HCT116 (cell line): ENCODE measurements at regions not wholly inside any gene's neighbourhood (a gene's known extent, or its start where the extent isn't known, plus 50 kb on each side); places are given as distances from the start of the nearest gene placed in this dataset.
"Not testable (repeated sequence)": the region's sequence is repeated elsewhere in the genome, so short reads cannot be mapped to it uniquely, and the experiment has no call there.

Experiments
- ATAC-seq: fragments of 200-7000 bp; cut with Tn5 transposase; 2 replicates; pipeline ENCODE4 v1.9.1; 2020; ENCODE audit warnings: mild to moderate bottlenecking, moderate library complexity
- BruUV-seq: library from RNA; stranded (reverse); fragments of 400-500 nt; replicated peaks from 2 replicates; lab custom pipeline; 2021; lab: Mats Ljungman, UMichigan
- CTCF ChIA-PET: fragments of 300-600 bp; sonication (Branson Sonifier 250); formaldehyde crosslinking; loops from one replicate; lab custom pipeline; 2021; ENCODE audit warnings: antibody characterized with exemption; lab: Charles Lee
- POLR2A ChIA-PET: fragments of 300-600, 350-600 bp; sonication (Branson Sonifier 250); formaldehyde crosslinking; loops from one replicate; lab custom pipeline; 2021; ENCODE audit warnings: antibody characterized with exemption; lab: Charles Lee
- RAD21 ChIA-PET, 2 experiments: fragments of 300-600 bp; sonication (Branson Sonifier 250); formaldehyde crosslinking; loops; one replicate each; lab custom pipeline; 2023; ENCODE audit warnings: low total read pairs in 2 of 2; ENCODE audit not compliant: uncharacterized antibody in 2 of 2, unreplicated experiment in 2 of 2, low non-redundant PET in 1 of 2; lab: Charles Lee
- DNase-seq: peaks from one replicate; pipeline ENCODE4 v3.0.0-alpha.2; 2010; ENCODE audit warnings: low read depth, low spot score
- H2AFZ ChIP-seq: fragments of 200-600 bp; shearing (Covaris generic), sonication (generic); 2 replicates; pipeline ENCODE4 v1.6.1; 2017; ENCODE audit warnings: low read depth, mixed run types, mixed read lengths, antibody characterized with exemption, low read length; ENCODE audit not compliant: poor library complexity, severe bottlenecking
- H3K27ac ChIP-seq: 2 replicates; pipeline ENCODE4 v1.5.1; 2012; ENCODE audit warnings: low read depth, low read length
- H3K27me3 ChIP-seq: fragments of 200-600 bp; sonication (generic); 2 replicates; pipeline ENCODE4 v1.6.1; 2016; ENCODE audit warnings: mixed run types, low read length, mixed read lengths; ENCODE audit not compliant: insufficient read depth
- H3K36me3 ChIP-seq, 2 experiments: fragments of 200-500 bp in 1 of 2; fragments of 200-600 bp in 1 of 2; sonication (Bioruptor generic) in 1 of 2; sonication (generic) in 1 of 2; 2 replicates each; pipeline versions ENCODE4 v1.5.1 to v1.6.1; 2014 to 2016; ENCODE audit warnings: low read length in 2 of 2, inconsistent platforms in 1 of 2, mixed read lengths in 1 of 2, mixed run types in 1 of 2; ENCODE audit not compliant: insufficient read depth in 2 of 2, control insufficient read depth in 1 of 2
- H3K4me1 ChIP-seq, 2 experiments: fragments of 200-600 bp in 1 of 2; sonication (generic) in 1 of 2; 2 replicates each; pipeline versions ENCODE4 v1.5.1 to v1.6.1; 2012 to 2017; ENCODE audit warnings: low read length in 2 of 2, inconsistent platforms in 1 of 2, mild to moderate bottlenecking in 1 of 2, mixed read lengths in 1 of 2, mixed run types in 1 of 2, moderate library complexity in 1 of 2; ENCODE audit not compliant: insufficient read depth in 2 of 2, control insufficient read depth in 1 of 2
- H3K4me2 ChIP-seq: fragments of 200-600 bp; sonication (generic); 2 replicates; pipeline ENCODE4 v1.6.1; 2017; ENCODE audit warnings: mixed run types, low read length, mixed read lengths
- H3K4me3 ChIP-seq, 2 experiments: fragments of 200-600 bp in 1 of 2; sonication (generic) in 1 of 2; replicated peaks in 1 of 2; 2 replicates each; pipeline ENCODE4 v1.5.1; 2011 to 2016; ENCODE audit warnings: low read length in 2 of 2, control low read depth in 1 of 2, low read depth in 1 of 2, mild to moderate bottlenecking in 1 of 2, mixed read lengths in 1 of 2, mixed run types in 1 of 2
- H3K79me2 ChIP-seq: fragments of 200-600 bp; sonication (generic); 2 replicates; pipeline ENCODE4 v1.6.1; 2017; ENCODE audit warnings: mild to moderate bottlenecking, mixed run types, low read length, moderate library complexity, mixed read lengths; ENCODE audit not compliant: insufficient read depth
- H3K9ac ChIP-seq: fragments of 200-600 bp; sonication (generic); 2 replicates; pipeline ENCODE4 v1.6.1; 2016; ENCODE audit warnings: low read length, mixed read lengths
- H3K9me2 ChIP-seq: fragments of 200-600 bp; sonication (generic), shearing (Covaris generic); 2 replicates; pipeline ENCODE4 v1.6.1; 2017; ENCODE audit warnings: mixed run types, mild to moderate bottlenecking, moderate library complexity; ENCODE audit not compliant: insufficient read depth
- H3K9me3 ChIP-seq, 2 experiments: fragments of 200-500 bp in 1 of 2; fragments of 200-600 bp in 1 of 2; sonication (Bioruptor generic) in 1 of 2; sonication (generic) in 1 of 2; 2 replicates each; pipeline ENCODE4 v1.6.1; 2014 to 2017; ENCODE audit warnings: low read length in 2 of 2, mixed read lengths in 2 of 2, inconsistent platforms in 1 of 2, low read depth in 1 of 2, mild to moderate bottlenecking in 1 of 2, mixed run types in 1 of 2, moderate library complexity in 1 of 2; ENCODE audit not compliant: control insufficient read depth in 1 of 2, insufficient read depth in 1 of 2
- H4K20me1 ChIP-seq: fragments of 200-600 bp; sonication (generic), shearing (Covaris generic); 2 replicates; pipeline ENCODE4 v1.6.1; 2017; ENCODE audit warnings: mixed run types, mild to moderate bottlenecking, moderate library complexity; ENCODE audit not compliant: insufficient read depth
- CTCF ChIP-seq, 3 experiments: fragments of 200-600 bp in 1 of 3; sonication (generic) in 1 of 3; IDR thresholded peaks in 2 of 3; conservative IDR thresholded peaks in 1 of 3; 2 replicates each; pipeline ENCODE4 v1.5.1; 2012 to 2017; ENCODE audit warnings: low read depth in 2 of 3, low read length in 2 of 3, antibody characterized with exemption in 1 of 3, borderline replicate concordance in 1 of 3, control low read depth in 1 of 3, mild to moderate bottlenecking in 1 of 3, mixed read lengths in 1 of 3, mixed run types in 1 of 3, moderate library complexity in 1 of 3; ENCODE audit not compliant: insufficient read depth in 1 of 3
- ELF1 ChIP-seq: IDR thresholded peaks from 2 replicates; pipeline ENCODE4 v1.6.1; 2012; ENCODE audit warnings: low read depth, borderline replicate concordance
- FOSL1 ChIP-seq: IDR thresholded peaks from 2 replicates; pipeline ENCODE4 v1.6.1; 2012; ENCODE audit warnings: low read depth
- SP1 ChIP-seq: IDR thresholded peaks from 2 replicates; pipeline ENCODE4 v1.6.1; 2012; ENCODE audit warnings: low read depth
- SRF ChIP-seq: IDR thresholded peaks from 2 replicates; pipeline ENCODE4 v1.6.1; 2012; ENCODE audit warnings: low read depth
- ZBTB33 ChIP-seq: IDR thresholded peaks from 2 replicates; pipeline ENCODE4 v1.6.1; 2011; ENCODE audit warnings: mild to moderate bottlenecking, low read length, moderate library complexity; ENCODE audit not compliant: insufficient replicate concordance; ENCODE audit errors: extremely low read depth
- intact Hi-C: fragments of 100-400 bp; cut with micrococcal nuclease; formaldehyde crosslinking; loops from 2 replicates; pipeline ENCODE4 v1.10.0; 2022

GRCh38 chr9:85478847-85479246 lies 262.9 kb downstream of the AGTPBP1 start (continued):
- TF ChIP-seq ZBTB33 (no peak), SRF (no peak), CTCF (IDR thresholded peaks at IDR 0.05 in 2 of 3, conservative IDR thresholded peaks at IDR 0.05 in 1 of 3; ENCODE audit: borderline replicate concordance in 1 of 3, insufficient read depth in 1 of 3, low read depth in 2 of 3, low read length in 2 of 3) (no peak), ELF1 (no peak), FOSL1 (no peak), SP1 (no peak)

GRCh38 chr9:85474896-85475295 lies 266.9 kb downstream of the AGTPBP1 start:
- BruUV-seq, CTCF ChIA-PET, H3K4me1 ChIP-seq, H3K4me3 ChIP-seq, H3K9me2 ChIP-seq, H3K9me3 ChIP-seq, H2AFZ ChIP-seq, H3K9ac ChIP-seq, DNase-seq, RAD21 ChIA-PET, H3K27ac ChIP-seq, intact Hi-C loops, H3K79me2 ChIP-seq, H4K20me1 ChIP-seq, POLR2A ChIA-PET, ATAC-seq, H3K4me2 ChIP-seq, H3K36me3 ChIP-seq: not testable (repeated sequence)
- peaks cover 13% of the 10 kb centered on the region; the same call in 1 of the 2 replicates for H3K27me3 ChIP-seq
